ENCODE measurements at regions not wholly inside any gene's neighbourhood (a gene's known extent, or its start where the extent isn't known, plus 50 kb on each side); places are given as distances from the start of the nearest gene placed in this dataset.

DNA sequence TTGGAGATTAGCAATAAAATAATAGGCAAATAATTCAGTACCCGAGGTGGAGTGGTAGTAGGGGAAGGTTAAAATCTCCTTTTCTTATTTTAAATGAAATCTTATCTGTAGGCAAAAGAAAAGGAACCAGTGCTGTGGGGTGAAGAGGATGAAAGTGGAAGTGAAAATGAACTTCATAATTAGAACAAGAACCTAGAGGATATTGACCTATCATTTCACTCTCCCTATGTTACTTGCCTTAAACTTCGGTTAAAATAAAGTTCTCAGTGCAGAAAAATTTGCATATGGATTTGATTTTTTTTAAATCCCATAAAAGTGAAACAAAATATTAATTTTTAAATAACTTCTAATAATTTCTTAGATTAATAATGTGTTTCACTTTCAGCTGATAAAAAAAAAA is 1094.9 kb upstream of the C9orf72 start:
- H4K91ac ChIP-seq (ENCODE audit: insufficient read depth, low read depth, low read length) = no peak overlapping the region
- BruUV-seq (replicated peaks) = no TSS peak
- intact Hi-C loops (cut with micrococcal nuclease) (no loop called here), dilution Hi-C loops (cut with HindIII; ENCODE audit: low sequenced_read_pairs, unreplicated experiment) (no loop called here), in situ Hi-C loops (cut with MboI; ENCODE audit: low sequenced_read_pairs) (no loop called here)
- H3K4me2 ChIP-seq (ENCODE audit: low read depth, low read length) = no peak overlapping the region
- H3K79me1 ChIP-seq (ENCODE audit: low read depth in 1 of 2, low read length in 2 of 2) = no peaks in the 10 kb centered on the region
- H2BK120ac ChIP-seq (ENCODE audit: low read depth, low read length) = no peak overlapping the region
- H3K36me3 ChIP-seq (ENCODE audit: control insufficient read depth, insufficient read depth, low read length) = no peaks in the 10 kb centered on the region
- H3K9me3 ChIP-seq (ENCODE audit: control insufficient read depth, insufficient read depth, low read length) = no peaks in the 10 kb centered on the region
- ChIA-PET CTCF (no interaction called here), POLR2A (ENCODE audit: unreplicated experiment) (no interaction called here)
- no peak overlapping the region for H3K18ac ChIP-seq (ENCODE audit: low read depth, low read length)
- H3K4me3 ChIP-seq (ENCODE audit: insufficient read depth, low read depth, low read length) = no peak overlapping the region
- no peak overlapping the region for H2BK15ac ChIP-seq (ENCODE audit: low read depth, low read length)
- H3K27me3 ChIP-seq (ENCODE audit: control insufficient read depth, insufficient read depth, low read length) = no peaks in the 10 kb centered on the region
- no peak overlapping the region for H4K5ac ChIP-seq (ENCODE audit: low read depth, low read length)
- no peak overlapping the region for H3K4ac ChIP-seq (ENCODE audit: low read depth, low read length)
- no peak overlapping the region for H4K8ac ChIP-seq (ENCODE audit: low read depth in 2 of 2, low read length in 2 of 2)
- H3K9me1 ChIP-seq (ENCODE audit: insufficient read depth, low read length) = no peaks in the 10 kb centered on the region
- H4K20me1 ChIP-seq (ENCODE audit: insufficient read depth, low read length) = no peaks in the 10 kb centered on the region
- no peak overlapping the region for H3K9ac ChIP-seq (ENCODE audit: low read depth, low read length)
- H3K23ac ChIP-seq (ENCODE audit: low read depth, low read length) = no peak overlapping the region
- no peak overlapping the region for H2AK5ac ChIP-seq (ENCODE audit: low read depth, low read length)
- H3K27ac ChIP-seq (ENCODE audit: insufficient read depth, low read length) = no peak overlapping the region
- H2AFZ ChIP-seq (replicated peaks; ENCODE audit: low read length, poor library complexity) = no peak overlapping the region
- WGBS, 2 experiments (ENCODE audit: extremely low coverage in 2 of 2, insufficient read length in 1 of 2) = no CpG with 5 or more reads among the region's 2 CpGs
- DNase-seq = no peak
- ATAC-seq (ENCODE audit: low read depth) = no peak
- no peak overlapping the region for H2BK5ac ChIP-seq (ENCODE audit: low read depth, low read length, poor library complexity, severe bottlenecking)
- TF ChIP-seq SMC3 (IDR thresholded peaks at IDR 0.05; ENCODE audit: low read depth, low read length) (no peak), MXI1 (IDR thresholded peaks at IDR 0.05; ENCODE audit: borderline replicate concordance, low read depth, low read length) (no peak), CTCF (conservative IDR thresholded peaks at IDR 0.05; ENCODE audit: low read depth, low read length) (no peak), RCOR1 (IDR thresholded peaks at IDR 0.05; ENCODE audit: insufficient replicate concordance, low read length) (no peak), BHLHE40 (IDR thresholded peaks at IDR 0.05; ENCODE audit: low read depth, low read length) (no peak), RFX5 (IDR thresholded peaks at IDR 0.05; ENCODE audit: low read depth, low read length) (no peak), ELK1 (IDR thresholded peaks at IDR 0.05; ENCODE audit: borderline replicate concordance, low read depth, low read length) (no peak), POLR2A (IDR thresholded peaks at IDR 0.05; ENCODE audit: low read depth, low read length) (no peak), NFE2L2 (IDR thresholded peaks at IDR 0.05; ENCODE audit: low read depth, low read length) (no peak), MAFK (IDR thresholded peaks at IDR 0.05; ENCODE audit: low read depth, low read length) (no peak)
- TF ChIP-seq, protein P1, sequence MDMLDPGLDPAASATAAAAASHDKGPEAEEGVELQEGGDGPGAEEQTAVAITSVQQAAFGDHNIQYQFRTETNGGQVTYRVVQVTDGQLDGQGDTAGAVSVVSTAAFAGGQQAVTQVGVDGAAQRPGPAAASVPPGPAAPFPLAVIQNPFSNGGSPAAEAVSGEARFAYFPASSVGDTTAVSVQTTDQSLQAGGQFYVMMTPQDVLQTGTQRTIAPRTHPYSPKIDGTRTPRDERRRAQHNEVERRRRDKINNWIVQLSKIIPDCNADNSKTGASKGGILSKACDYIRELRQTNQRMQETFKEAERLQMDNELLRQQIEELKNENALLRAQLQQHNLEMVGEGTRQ (IDR thresholded peaks at IDR 0.05; ENCODE audit: low read depth, low read length) = no peak
- no peak overlapping the region for H3K56ac ChIP-seq (ENCODE audit: extremely low read depth, insufficient read depth, low read length)
- no peak overlapping the region for H2AK9ac ChIP-seq (replicated peaks; ENCODE audit: low read depth, low read length, poor library complexity)
- H2BK20ac ChIP-seq (ENCODE audit: low read depth, low read length) = no peak overlapping the region
- no peaks in the 10 kb centered on the region for H3K4me1 ChIP-seq (ENCODE audit: control insufficient read depth, insufficient read depth, low read length)
- no peak overlapping the region for H3K14ac ChIP-seq (replicated peaks; ENCODE audit: low read depth, low read length)
